ENCODE measurements at regions not wholly inside any gene's neighbourhood (a gene's known extent, or its start where the extent isn't known, plus 50 kb on each side); places are given as distances from the start of the nearest gene placed in this dataset.

GRCh38 chr15:29322415-29322814 lies 52.8 kb upstream of the NSMCE3 start:
- H3K27me3 Mint-ChIP-seq (ENCODE audit: insufficient read depth), result no peaks in the 10 kb centered on the region
- DNase-seq, result no peak
- H3K36me3 Mint-ChIP-seq (ENCODE audit: low read depth), result no peaks in the 10 kb centered on the region
- no peak overlapping the region for H3K27ac Mint-ChIP-seq
- TF ChIP-seq, protein P1, sequence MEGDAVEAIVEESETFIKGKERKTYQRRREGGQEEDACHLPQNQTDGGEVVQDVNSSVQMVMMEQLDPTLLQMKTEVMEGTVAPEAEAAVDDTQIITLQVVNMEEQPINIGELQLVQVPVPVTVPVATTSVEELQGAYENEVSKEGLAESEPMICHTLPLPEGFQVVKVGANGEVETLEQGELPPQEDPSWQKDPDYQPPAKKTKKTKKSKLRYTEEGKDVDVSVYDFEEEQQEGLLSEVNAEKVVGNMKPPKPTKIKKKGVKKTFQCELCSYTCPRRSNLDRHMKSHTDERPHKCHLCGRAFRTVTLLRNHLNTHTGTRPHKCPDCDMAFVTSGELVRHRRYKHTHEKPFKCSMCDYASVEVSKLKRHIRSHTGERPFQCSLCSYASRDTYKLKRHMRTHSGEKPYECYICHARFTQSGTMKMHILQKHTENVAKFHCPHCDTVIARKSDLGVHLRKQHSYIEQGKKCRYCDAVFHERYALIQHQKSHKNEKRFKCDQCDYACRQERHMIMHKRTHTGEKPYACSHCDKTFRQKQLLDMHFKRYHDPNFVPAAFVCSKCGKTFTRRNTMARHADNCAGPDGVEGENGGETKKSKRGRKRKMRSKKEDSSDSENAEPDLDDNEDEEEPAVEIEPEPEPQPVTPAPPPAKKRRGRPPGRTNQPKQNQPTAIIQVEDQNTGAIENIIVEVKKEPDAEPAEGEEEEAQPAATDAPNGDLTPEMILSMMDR (IDR thresholded peaks at IDR 0.05), result no peak
- peaks cover 9% of the 10 kb centered on the region; the same call in 1 of the 2 replicates for H3K9me3 Mint-ChIP-seq
- H3K4me3 Mint-ChIP-seq, result no peak overlapping the region
- H3K4me1 Mint-ChIP-seq (ENCODE audit: low read depth), result no peaks in the 10 kb centered on the region

DNA sequence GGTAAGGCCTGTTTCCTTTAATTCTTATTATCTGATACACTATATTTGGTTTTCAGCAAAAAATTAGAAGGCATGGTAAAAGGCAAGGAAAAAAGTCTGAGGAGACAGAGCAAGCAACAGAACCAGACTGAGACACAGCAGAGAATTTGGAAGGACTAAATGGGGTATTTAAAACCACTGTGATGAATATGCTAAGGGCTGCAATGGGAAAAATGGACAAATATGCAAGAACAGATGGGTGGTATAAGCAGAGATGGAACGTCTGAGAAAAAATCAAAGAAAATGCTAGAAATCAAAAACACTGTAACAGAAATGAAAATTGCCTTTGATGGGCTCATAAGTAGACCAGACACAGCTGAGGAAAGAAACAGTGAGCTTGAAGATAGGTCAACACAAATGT lies 50.8 kb upstream of the NSMCE3 start:
- Mint-ChIP-seq H3K9me3 (0 out of 2 replicates have a peak, but pooled peaks cover 4% of the 10 kb centered on the region), H3K27ac (no peak overlapping the region), H3K4me3 (no peak overlapping the region), H3K27me3 (ENCODE audit: insufficient read depth) (no peaks in the 10 kb centered on the region; the same call in 1 of the 2 replicates), H3K4me1 (ENCODE audit: low read depth) (no peaks in the 10 kb centered on the region), H3K36me3 (ENCODE audit: low read depth) (no peaks in the 10 kb centered on the region)
- no peak for DNase-seq
- TF ChIP-seq, protein P1 (IDR thresholded peaks at IDR 0.05), result no peak

DNA sequence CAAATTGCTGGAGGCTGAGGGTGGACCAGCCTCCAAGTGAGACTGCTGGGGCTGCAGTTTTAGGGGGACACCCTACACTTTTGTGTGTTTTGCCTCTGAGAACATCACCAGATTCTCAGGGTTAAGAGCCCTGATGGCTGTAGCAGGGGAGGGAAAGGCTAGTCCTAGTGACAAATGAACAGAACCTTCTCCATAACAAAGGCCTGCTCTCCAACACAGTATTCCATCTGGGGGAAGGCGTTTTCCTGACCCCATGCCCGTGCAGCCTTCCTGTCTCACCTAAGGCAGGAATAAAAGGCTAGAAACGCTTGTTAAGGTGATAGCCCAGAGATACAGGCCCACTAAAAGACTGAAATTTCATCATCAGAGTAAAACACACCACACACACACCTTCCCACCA lies 50.2 kb upstream of the NSMCE3 start:
- TF ChIP-seq, protein P1 (IDR thresholded peaks at IDR 0.05), result no peak
- no peak for DNase-seq
- H3K36me3 Mint-ChIP-seq (ENCODE audit: low read depth), result no peaks in the 10 kb centered on the region
- H3K9me3 Mint-ChIP-seq, result 0 out of 2 replicates have a peak, but pooled peaks cover 4% of the 10 kb centered on the region
- no peaks in the 10 kb centered on the region; the same call in 1 of the 2 replicates for H3K27me3 Mint-ChIP-seq (ENCODE audit: insufficient read depth)
- no peaks in the 10 kb centered on the region for H3K4me1 Mint-ChIP-seq (ENCODE audit: low read depth)
- no peak overlapping the region for H3K27ac Mint-ChIP-seq
- H3K4me3 Mint-ChIP-seq, result no peak overlapping the region

All from HFFc6 (cell line).